ENCODE measurements at regions not wholly inside any gene's neighbourhood (a gene's known extent, or its start where the extent isn't known, plus 50 kb on each side); places are given as distances from the start of the nearest gene placed in this dataset.

DNA sequence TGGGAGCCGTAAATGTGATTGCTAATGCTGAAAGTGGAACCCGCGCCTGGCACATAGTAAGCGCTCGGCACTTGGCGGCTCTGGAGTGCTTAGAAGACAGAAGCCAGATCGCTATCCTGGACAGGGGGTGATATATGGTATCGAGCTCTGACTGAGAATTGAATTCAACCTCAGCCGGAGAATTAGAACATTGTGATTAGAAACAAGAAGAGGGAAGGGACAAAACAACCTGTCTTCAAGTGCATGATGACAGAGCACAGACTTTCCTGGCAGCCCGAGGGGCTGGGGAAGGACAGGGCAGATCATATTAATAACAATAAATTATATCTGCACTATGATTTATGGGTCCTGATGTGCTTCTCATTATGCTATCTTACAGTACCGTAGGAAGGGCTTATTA lies 66.9 kb upstream of the TBX3 start:
- Mint-ChIP-seq H3K36me3 (ENCODE audit: insufficient read depth) (no peaks in the 10 kb centered on the region), H3K4me1 (ENCODE audit: low read depth) (no peaks in the 10 kb centered on the region), H3K27me3 (ENCODE audit: low read depth) (no peaks in the 10 kb centered on the region), H3K4me3 (no peak overlapping the region), H3K9me3 (no peaks in the 10 kb centered on the region)
- no peak for DNase-seq
- ATAC-seq, result no peak

DNA sequence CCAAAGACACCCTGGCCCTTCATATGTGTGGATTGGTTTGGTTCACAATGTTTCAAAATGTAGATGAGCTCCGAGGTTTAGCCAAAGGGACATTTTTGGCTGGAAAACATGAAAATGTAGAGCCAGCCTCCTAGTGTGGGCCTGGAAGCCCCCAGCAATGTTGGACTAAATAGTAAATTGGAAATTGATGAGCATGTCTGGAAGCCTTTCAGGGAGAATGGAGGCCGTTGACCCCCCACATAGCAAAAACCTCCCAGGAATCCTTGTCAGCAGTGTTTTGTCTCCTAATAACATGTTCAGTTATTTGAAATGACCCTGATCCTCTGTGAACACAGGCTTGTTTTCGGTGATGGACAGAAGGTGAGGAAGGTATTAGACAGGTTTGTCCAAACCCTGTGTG lies 65.1 kb upstream of the TBX3 start:
- ATAC-seq, result no peak
- Mint-ChIP-seq H3K9me3 (no peaks in the 10 kb centered on the region), H3K27me3 (ENCODE audit: low read depth) (no peaks in the 10 kb centered on the region), H3K36me3 (ENCODE audit: insufficient read depth) (no peaks in the 10 kb centered on the region), H3K4me3 (no peak overlapping the region), H3K4me1 (ENCODE audit: low read depth) (no peaks in the 10 kb centered on the region)
- DNase-seq, result no peak

GRCh38 chr12:114747012-114747858 lies 63.3 kb upstream of the TBX3 start:
- Mint-ChIP-seq H3K36me3 (ENCODE audit: insufficient read depth) (no peaks in the 10 kb centered on the region), H3K4me1 (ENCODE audit: low read depth) (no peaks in the 10 kb centered on the region), H3K27me3 (ENCODE audit: low read depth) (no peaks in the 10 kb centered on the region), H3K9me3 (no peaks in the 10 kb centered on the region), H3K4me3 (no peak overlapping the region)
- no peak for ATAC-seq
- DNase-seq, result no peak

DNA sequence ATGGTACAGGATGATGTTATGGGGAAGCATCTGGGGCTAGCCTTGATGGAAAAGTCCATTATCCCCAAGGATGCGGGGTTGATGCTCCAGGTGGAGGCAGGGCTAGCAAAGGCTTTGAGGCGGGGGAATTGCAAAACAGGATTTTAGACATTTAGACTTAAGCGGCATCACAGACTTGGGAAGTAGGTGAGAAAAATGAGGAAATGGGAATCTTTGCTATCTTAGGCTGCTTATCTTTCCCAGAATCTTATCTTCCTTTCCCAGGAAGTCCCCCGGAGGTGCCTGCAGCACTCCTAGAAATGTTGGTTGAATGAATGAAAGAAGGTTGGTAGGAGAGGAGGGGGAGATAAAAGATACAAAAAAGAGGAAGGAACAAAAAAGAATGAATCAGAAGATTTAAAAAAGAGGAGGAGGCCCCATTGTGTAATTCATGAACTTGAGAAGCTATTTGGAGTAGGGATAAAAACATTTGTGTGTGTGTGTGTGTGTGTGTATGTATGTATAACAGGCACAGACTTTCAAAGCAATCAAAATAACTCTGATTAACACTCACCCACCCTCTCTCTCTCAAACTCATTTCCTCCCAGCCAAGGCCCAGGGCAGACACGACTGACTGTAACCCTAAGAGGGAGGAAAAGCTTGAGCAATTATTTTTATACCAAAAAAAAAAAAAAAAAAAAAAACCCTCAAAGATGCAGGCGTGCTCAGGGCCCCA lies 62.5 kb upstream of the TBX3 start:
- H3K27me3 Mint-ChIP-seq (ENCODE audit: low read depth), result no peaks in the 10 kb centered on the region

DNA sequence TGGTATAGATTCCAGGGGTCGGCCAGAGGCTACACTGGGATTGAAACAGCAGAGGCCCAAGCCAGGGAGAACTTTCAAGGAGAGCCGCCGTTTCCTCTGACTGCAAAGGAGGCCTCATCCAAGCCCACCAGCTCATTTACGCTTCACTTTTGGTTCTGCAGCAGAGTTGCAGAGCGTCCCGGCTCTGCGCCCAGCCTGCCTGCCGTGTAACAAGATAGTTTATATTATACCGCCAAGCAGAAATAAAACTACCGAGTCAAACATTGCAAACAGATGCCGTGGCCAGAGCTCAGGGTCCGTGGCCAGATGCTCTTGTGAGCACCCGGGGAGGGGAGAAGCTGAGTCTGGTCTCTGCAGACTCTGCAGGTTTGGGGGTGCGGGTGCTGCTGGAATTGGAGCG lies 60.7 kb upstream of the TBX3 start:
- Mint-ChIP-seq H3K4me1 (ENCODE audit: low read depth) (no peaks in the 10 kb centered on the region), H3K36me3 (ENCODE audit: insufficient read depth) (no peaks in the 10 kb centered on the region), H3K27me3 (ENCODE audit: low read depth) (no peaks in the 10 kb centered on the region), H3K4me3 (no peak overlapping the region), H3K9me3 (no peaks in the 10 kb centered on the region)
- ATAC-seq (no peak), DNase-seq (no peak)

More for the DNA sequence above, 62.5 kb upstream of the TBX3 start:
- no peak overlapping the region for H3K4me3 Mint-ChIP-seq
- H3K36me3 Mint-ChIP-seq (ENCODE audit: insufficient read depth), result no peaks in the 10 kb centered on the region
- no peaks in the 10 kb centered on the region for H3K4me1 Mint-ChIP-seq (ENCODE audit: low read depth)
- no peak for DNase-seq
- H3K9me3 Mint-ChIP-seq, result no peaks in the 10 kb centered on the region
- no peak for ATAC-seq

DNA sequence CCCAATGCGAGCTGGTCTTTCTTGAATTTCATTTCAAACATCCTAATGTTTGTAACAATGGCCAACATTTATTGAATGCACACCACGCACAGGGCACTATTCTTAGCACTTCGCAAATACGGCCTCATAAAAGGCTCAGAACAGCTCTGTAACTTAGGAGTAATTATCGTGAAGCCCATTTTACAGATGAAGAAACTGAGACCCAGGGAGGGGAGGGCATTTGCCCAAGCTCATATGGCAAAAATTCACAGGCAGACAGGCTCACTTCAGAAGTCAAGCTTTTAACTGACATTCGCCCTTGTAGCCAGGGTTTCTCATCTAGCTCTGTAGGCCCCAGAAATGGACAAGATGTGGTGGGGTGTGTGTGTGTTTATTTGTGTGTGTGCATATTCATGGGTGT lies 60.3 kb upstream of the TBX3 start:
- no peaks in the 10 kb centered on the region for H3K36me3 Mint-ChIP-seq (ENCODE audit: insufficient read depth)
- DNase-seq (no peak), ATAC-seq (no peak)
- no peaks in the 10 kb centered on the region for H3K4me1 Mint-ChIP-seq (ENCODE audit: low read depth)
- no peak overlapping the region for H3K4me3 Mint-ChIP-seq
- H3K9me3 Mint-ChIP-seq, result no peaks in the 10 kb centered on the region
- H3K27me3 Mint-ChIP-seq (ENCODE audit: low read depth), result no peaks in the 10 kb centered on the region

GRCh38 chr12:114743799-114744198 lies 59.8 kb upstream of the TBX3 start:
- DNase-seq (no peak), ATAC-seq (no peak)
- Mint-ChIP-seq H3K4me3 (no peak overlapping the region), H3K4me1 (ENCODE audit: low read depth) (no peaks in the 10 kb centered on the region), H3K27me3 (ENCODE audit: low read depth) (no peaks in the 10 kb centered on the region), H3K36me3 (ENCODE audit: insufficient read depth) (no peaks in the 10 kb centered on the region), H3K9me3 (no peaks in the 10 kb centered on the region)

DNA sequence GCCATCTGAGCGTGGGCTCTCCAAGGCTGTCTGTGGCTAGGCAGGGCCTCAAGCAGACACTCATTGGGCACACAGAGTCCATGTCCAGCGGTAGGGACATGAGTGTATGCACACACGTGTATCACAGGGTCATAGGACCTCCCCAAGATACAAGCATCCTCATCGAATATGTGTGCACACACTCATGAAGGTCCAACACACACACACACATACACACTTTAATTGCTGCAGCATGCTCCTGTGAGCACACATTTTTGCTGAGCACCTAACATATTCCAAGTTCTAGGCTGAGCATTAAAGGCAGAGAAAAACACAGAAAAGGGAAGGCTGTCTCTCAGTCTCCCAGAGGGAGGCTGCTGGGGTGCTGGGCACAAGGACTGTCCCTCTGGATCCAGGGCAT lies 59.3 kb upstream of the TBX3 start:
- Mint-ChIP-seq H3K36me3 (ENCODE audit: insufficient read depth) (no peaks in the 10 kb centered on the region), H3K4me1 (ENCODE audit: low read depth) (no peaks in the 10 kb centered on the region), H3K9me3 (no peaks in the 10 kb centered on the region), H3K4me3 (no peak overlapping the region), H3K27me3 (ENCODE audit: low read depth) (no peaks in the 10 kb centered on the region)
- ATAC-seq (no peak), DNase-seq (no peak)

DNA sequence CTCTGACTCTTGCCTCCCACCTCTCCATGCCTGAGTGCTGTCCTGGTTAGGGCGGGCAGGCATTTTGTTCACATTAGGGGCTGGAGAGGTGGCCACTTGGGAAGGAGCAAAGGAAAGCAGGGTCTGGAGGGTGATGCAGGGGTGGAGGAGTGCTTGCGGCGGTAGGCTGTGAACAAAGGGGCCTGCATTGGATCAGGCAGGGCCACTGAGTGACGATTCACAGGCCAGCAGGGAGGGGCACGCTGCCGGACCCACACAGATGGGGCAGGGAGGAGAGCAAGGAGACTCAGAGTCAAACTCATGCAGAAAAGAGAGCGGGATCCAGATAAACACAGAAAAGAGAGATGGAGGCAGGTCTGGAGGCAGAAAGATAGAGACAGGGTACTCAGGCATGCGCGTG lies 58.4 kb upstream of the TBX3 start:
- no peaks in the 10 kb centered on the region for H3K36me3 Mint-ChIP-seq (ENCODE audit: insufficient read depth)
- DNase-seq (no peak), ATAC-seq (no peak)
- no peaks in the 10 kb centered on the region for H3K9me3 Mint-ChIP-seq
- no peak overlapping the region for H3K4me3 Mint-ChIP-seq
- no peaks in the 10 kb centered on the region for H3K4me1 Mint-ChIP-seq (ENCODE audit: low read depth)
- no peaks in the 10 kb centered on the region for H3K27me3 Mint-ChIP-seq (ENCODE audit: low read depth)

DNA sequence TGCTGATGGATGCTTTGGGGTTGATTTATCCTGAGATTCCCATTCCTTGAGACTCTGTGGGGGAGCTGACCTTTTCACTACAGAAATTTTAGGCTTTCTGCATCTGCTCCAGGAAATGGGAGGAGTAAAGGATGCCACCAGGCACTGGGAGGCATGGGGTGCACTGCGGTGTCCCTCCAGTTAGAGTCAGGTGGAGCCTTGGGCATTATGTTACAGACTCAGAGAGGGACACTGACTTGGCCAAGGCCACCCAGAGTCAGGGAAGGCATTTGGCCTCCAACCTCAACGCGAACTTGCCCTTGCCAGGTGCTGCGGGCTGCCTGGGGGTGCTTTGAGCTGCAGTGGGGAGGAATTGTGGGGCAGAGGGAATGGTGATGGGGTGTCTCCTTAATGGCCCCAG lies 58.0 kb upstream of the TBX3 start:
- no peak for ATAC-seq
- Mint-ChIP-seq H3K9me3 (no peaks in the 10 kb centered on the region), H3K4me3 (no peak overlapping the region), H3K36me3 (ENCODE audit: insufficient read depth) (no peaks in the 10 kb centered on the region), H3K4me1 (ENCODE audit: low read depth) (no peaks in the 10 kb centered on the region), H3K27me3 (ENCODE audit: low read depth) (no peaks in the 10 kb centered on the region)
- no peak for DNase-seq

- no peak overlapping the region for H3K4me3 Mint-ChIP-seq
- H3K27me3 Mint-ChIP-seq (ENCODE audit: low read depth), result peaks cover 10% of the 10 kb centered on the region
- no peak for ATAC-seq
- H3K9me3 Mint-ChIP-seq, result no peaks in the 10 kb centered on the region
- no peak for DNase-seq
- H3K4me1 Mint-ChIP-seq (ENCODE audit: low read depth), result no peaks in the 10 kb centered on the region
- H3K36me3 Mint-ChIP-seq (ENCODE audit: insufficient read depth), result no peaks in the 10 kb centered on the region
Observed at GRCh38 chr12:114740448-114740847, 56.5 kb upstream of the TBX3 start.

GRCh38 chr12:114738460-114739184 lies 54.6 kb upstream of the TBX3 start:
- Mint-ChIP-seq H3K9me3 (no peaks in the 10 kb centered on the region), H3K4me1 (ENCODE audit: low read depth) (no peaks in the 10 kb centered on the region), H3K27me3 (ENCODE audit: low read depth) (peaks cover 24% of the 10 kb centered on the region), H3K36me3 (ENCODE audit: insufficient read depth) (no peaks in the 10 kb centered on the region), H3K4me3 (no peak overlapping the region)
- no peak for ATAC-seq
- no peak for DNase-seq

DNA sequence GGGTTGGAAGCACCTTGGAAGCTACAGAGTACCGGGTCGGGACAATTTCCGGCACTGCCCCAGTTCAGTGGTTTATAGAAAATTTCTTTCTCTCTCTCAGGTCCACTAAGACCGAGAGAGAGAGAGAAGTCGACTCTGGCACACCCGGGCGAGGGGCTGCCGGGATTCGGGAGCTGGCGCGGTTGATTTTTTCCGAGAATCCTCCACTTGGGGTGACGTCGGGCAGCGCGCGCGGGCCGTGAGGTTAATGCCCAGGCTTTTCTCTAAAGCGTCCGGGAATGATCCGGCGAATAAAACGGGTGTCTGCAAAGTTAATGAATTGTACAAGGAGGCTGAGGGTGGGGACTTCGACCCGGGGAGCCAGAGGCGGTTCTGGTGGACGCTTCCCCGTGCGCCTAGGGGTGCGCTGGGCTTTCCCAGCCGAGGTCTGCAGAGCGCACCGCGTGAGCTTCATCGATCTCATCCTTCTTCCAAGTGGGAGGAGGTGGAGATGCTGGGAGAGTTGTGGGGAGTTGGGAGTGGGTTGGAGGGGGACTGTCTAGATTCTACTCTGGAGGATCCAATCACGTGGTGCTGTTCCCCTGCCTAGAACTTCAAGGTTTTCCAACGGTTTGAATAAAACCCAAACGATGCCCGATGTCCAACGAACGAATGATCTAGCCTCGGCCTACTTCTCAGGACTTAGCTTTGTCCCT lies 51.9 kb upstream of the TBX3 start:
- ATAC-seq, result no peak
- no peaks in the 10 kb centered on the region for H3K9me3 Mint-ChIP-seq
- H3K36me3 Mint-ChIP-seq (ENCODE audit: insufficient read depth), result no peaks in the 10 kb centered on the region
- peaks cover 28% of the 10 kb centered on the region for H3K27me3 Mint-ChIP-seq (ENCODE audit: low read depth)
- no peak overlapping the region for H3K4me3 Mint-ChIP-seq
- no peaks in the 10 kb centered on the region for H3K4me1 Mint-ChIP-seq (ENCODE audit: low read depth)
- no peak for DNase-seq

DNA sequence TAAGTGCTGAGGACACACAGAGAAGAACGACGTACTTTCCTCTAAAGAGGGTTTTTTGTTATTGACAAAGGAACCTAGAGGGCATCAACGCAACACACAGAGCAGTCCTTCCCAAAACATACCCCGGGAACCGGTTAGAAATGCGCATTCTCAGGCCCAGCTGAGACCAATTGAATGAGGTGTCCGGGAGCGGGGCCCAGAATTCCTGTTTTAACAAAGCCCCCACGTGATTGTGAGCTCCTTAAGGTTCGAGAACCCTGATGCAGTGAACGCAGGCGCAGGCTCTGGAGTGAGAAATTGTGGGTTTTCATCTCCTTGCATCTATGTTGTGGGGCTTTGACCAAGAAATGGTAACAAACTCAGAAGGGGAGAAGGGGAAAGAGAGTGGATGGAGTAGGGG lies 51.0 kb upstream of the TBX3 start:
- ATAC-seq (no peak), DNase-seq (no peak)
- Mint-ChIP-seq H3K36me3 (ENCODE audit: insufficient read depth) (no peaks in the 10 kb centered on the region), H3K4me1 (ENCODE audit: low read depth) (no peaks in the 10 kb centered on the region), H3K4me3 (no peak overlapping the region), H3K9me3 (no peaks in the 10 kb centered on the region), H3K27me3 (ENCODE audit: low read depth) (peaks cover 28% of the 10 kb centered on the region)
